ENCODE measurements at regions not wholly inside any gene's neighbourhood (a gene's known extent, or its start where the extent isn't known, plus 50 kb on each side); places are given as distances from the start of the nearest gene placed in this dataset.
A peak's percentile ranks its signal among the peaks of the same experiment; 100 is the strongest.
"Not testable (repeated sequence)": the region's sequence is repeated elsewhere in the genome, so short reads cannot be mapped to it uniquely, and the experiment has no call there.

- DNase-seq = no peak
These were observed 95.3 kb upstream of the CARD11 start for GRCh38 chr7:3138997-3139396.

GRCh38 chr7:3140834-3141233 is 97.2 kb upstream of the CARD11 start:
- DNase-seq = no peak

GRCh38 chr7:3141326-3141725 is 97.7 kb upstream of the CARD11 start:
- DNase-seq = no peak

GRCh38 chr7:3143869-3144775 is 100.5 kb upstream of the CARD11 start:
- no peak for DNase-seq

- not testable (repeated sequence) for DNase-seq
These were observed 101.1 kb upstream of the CARD11 start for GRCh38 chr7:3144776-3145125.

GRCh38 chr7:3146571-3147226 is 103.0 kb upstream of the CARD11 start:
- no peak for DNase-seq

GRCh38 chr7:3148471-3148870 is 104.8 kb upstream of the CARD11 start:
- DNase-seq = not testable (repeated sequence)

- no peak for DNase-seq
These were observed 105.7 kb upstream of the CARD11 start for GRCh38 chr7:3149231-3149995.

GRCh38 chr7:3150027-3150426 is 106.4 kb upstream of the CARD11 start:
- DNase-seq = no peak

GRCh38 chr7:3151784-3152183 is 108.1 kb upstream of the CARD11 start:
- no peak for DNase-seq

- no peak for DNase-seq
These were observed 109.0 kb upstream of the CARD11 start for GRCh38 chr7:3152714-3153113.

GRCh38 chr7:3153118-3153517 is 109.5 kb upstream of the CARD11 start:
- no peak for DNase-seq

GRCh38 chr7:3154317-3154716 is 110.7 kb upstream of the CARD11 start:
- no peak for DNase-seq

- DNase-seq = peak; percentile 45
These were observed 111.3 kb upstream of the CARD11 start for GRCh38 chr7:3154881-3155494.

- no peak for DNase-seq
These were observed 112.8 kb upstream of the CARD11 start for GRCh38 chr7:3156508-3156907.

GRCh38 chr7:3157566-3158287 is 114.1 kb upstream of the CARD11 start:
- no peak for DNase-seq

GRCh38 chr7:3158341-3158760 is 114.7 kb upstream of the CARD11 start:
- no peak for DNase-seq

GRCh38 chr7:3159039-3159438 is 115.4 kb upstream of the CARD11 start:
- DNase-seq = no peak

- DNase-seq = no peak
These were observed 115.8 kb upstream of the CARD11 start for GRCh38 chr7:3159445-3159844.

GRCh38 chr7:3159926-3160325 is 116.3 kb upstream of the CARD11 start:
- peak; percentile 10 for DNase-seq

- DNase-seq = no peak
These were observed 118.6 kb upstream of the CARD11 start for GRCh38 chr7:3162289-3162688.

- DNase-seq = not testable (repeated sequence)
These were observed 119.1 kb upstream of the CARD11 start for GRCh38 chr7:3162798-3163197.
